ENCODE measurements at regions not wholly inside any gene's neighbourhood (a gene's known extent, or its start where the extent isn't known, plus 50 kb on each side); places are given as distances from the start of the nearest gene placed in this dataset.
"Not testable (repeated sequence)": the region's sequence is repeated elsewhere in the genome, so short reads cannot be mapped to it uniquely, and the experiment has no call there.

DNA sequence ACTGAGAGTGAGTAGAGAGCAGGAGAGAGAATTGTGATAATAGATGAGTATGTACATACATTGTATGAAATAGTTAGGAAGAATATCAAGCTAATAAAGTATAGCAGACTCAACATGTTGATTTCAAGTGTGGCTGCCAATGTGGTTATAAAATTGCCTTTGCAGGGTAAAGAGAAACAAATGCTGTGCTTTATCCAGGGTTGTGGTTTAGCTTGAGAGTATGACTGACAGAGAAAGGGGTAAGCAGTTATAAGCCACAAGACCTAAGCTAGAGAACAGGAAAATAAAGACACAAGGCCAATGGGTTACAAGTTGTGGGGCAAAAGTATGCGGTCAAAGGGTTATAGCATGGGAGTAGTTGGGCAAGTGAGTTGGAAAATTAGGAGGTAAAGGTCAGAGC, 1217.5 kb downstream of the DIAPH3 start:
- DNase-seq = no peak

DNA sequence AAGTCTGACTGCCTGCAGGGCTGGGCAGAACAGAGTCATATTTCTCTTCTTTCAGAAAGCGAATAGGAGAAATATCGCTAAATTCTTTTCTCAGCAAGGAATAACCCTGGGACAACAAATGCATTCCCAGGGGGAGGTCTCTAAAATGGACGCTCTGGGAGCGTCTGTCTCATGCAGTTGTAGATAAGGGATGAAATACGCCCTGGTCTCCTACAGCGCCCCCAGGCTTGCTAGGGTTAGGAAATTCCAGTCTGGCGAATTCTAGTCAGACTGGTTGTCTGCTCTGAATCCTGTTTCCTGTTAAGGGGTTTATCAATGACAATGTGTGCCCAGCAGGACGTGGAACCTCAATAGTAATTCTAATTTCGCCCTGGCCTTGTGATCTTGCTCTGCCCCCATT, 1214.1 kb downstream of the DIAPH3 start:
- DNase-seq = no peak

DNA sequence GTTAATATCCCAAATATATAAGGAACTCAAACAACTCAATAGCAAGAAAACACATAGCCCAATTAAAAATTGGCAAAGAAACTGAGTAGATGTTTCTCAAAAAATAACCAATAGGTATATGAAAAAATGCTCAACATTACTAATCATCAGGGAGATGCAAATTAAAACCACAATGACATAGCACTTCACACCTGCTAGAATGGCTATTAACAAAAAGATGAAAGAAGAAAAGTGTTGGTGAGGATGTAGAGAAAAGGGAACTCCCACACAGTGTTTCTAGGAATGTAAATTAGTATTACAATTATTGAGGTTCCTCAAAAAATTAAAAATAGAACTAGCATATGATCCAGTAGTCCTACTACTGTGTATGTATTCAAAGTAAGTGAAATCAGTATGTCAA, 1212.8 kb downstream of the DIAPH3 start:
- no peak for DNase-seq

DNA sequence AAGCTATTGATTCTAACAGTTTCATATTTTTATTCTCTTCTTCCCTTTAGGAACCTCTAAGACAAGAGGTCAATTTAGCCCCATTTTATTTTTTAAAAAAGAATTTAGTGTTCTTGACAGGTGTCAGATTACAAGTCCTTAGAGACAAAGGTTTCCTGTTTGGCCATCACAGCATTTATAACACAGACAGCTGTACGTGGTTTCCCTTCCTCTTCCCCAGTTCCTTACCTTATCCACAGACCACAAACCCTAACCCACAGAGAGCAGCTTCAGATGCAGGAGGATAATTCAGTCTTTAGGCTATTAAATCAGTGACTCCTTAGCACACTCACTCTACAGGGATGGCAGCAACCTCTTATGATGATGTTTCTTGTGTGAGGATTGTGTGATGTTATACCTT, 1210.1 kb downstream of the DIAPH3 start:
- DNase-seq = no peak

DNA sequence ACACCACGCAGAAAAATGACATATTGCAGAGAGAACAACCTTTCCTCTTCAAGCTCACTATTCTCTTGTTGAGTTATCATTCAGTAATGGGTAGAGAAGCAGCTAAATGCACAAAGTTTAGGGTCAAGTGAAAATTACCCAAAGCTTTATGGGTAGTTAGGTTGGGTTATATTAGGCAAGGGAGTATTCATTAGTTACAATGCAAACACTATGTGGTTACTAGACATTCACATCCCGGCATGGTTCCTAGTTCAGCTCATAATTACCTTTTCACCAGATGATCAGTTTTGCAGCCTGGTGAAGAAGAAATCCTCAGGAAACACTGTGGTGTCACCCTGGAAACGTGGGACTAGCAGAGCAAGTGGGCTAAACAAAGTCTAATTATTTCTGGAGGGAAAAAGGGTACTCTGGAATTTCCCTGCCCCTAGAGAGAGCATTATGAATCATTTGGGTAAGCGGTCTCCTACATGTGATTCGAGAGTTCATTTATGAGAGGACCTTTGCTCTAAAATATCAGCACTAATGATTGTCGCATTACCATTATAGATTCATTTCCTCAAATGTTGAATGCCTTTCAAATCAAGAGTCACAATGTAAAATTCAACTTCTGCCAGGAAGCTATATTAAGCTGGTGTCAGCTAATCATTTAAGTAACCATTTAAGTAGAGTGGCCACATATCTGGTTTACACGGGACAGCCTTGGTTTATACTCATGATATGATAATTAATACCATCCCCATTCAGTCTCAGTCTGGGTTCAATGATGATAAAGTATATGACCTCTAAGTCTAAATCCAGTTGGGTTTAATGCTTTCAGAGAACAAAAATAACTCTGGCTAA, 1208.0 kb downstream of the DIAPH3 start:
- no peak for DNase-seq

DNA sequence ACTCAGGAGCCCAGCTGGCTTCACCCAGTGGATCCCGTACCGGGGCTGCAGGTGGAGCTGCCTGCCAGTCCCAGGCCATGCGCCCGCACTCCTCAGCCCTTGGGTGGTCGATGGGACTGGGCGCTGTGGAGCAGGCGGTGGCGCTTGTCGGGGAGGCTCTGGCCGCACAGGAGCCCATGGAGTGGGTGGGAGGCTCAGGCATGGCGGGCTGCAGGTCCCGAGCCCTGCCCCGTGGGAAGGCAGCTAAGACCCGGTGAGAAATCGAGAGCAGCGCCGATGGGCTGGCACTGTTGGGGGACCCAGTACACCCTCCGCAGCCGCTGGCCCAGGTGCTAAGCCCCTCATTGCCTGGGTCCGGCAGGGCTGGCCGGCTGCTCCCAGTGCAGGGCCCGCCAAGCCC, 1205.6 kb downstream of the DIAPH3 start:
- not testable (repeated sequence) for DNase-seq

DNA sequence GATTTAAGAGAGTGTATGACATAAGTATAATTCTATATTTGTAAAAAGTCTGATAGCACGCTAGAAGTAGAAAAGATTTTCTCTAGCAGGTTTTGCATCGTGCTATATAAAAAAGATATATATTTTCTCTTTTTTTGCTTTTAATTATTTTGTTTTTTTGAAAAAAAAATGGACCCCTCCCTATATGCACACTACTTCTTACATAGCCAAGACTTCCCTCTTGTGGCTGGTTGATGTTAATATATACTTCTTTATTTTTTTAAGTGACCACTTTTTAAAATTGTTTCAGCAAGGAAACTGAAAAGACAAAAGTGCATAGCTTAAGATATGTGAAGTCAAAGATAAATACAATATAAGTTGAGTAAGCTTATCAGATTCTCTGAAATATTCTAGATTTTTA, 1202.8 kb downstream of the DIAPH3 start:
- peak; percentile 17 for DNase-seq

DNA sequence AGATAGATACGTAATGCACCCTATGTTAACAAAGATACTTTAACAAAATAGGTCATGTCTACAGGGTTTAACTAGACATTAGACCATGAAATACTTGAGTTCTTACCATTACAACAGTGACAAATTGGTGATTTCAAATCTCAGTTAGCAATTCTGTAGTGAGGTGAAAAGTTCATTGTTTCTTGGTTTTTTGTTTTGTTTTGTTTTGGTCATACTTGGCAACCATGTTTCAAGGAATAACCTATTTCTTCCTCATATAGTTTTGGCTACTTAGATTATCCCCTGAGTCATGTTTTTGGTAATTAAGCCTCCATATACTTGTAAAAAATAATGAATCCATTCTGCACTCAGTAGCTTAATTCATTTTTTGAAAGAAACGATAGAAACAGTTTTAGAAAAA, 1200.4 kb downstream of the DIAPH3 start:
- no peak for DNase-seq

DNA sequence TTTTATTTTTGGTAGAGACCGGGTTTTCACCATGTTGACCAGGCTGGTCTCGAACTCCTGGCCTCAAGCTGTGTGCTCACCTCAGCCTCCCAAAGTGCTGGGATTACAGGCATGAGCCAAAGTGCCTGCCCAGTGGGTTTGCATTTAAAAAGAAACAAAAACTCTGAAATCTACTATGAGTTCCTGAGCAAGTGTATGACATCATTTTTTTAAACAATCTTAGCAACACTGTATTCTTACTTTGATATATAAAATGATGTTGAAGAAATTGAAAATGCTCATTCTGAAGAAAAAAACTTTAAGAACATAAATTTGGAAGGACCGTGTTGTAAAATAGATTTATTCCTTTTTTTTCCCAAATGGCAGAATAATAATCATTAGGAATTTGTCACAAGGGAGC, 1199.7 kb downstream of the DIAPH3 start:
- DNase-seq = no peak

DNA sequence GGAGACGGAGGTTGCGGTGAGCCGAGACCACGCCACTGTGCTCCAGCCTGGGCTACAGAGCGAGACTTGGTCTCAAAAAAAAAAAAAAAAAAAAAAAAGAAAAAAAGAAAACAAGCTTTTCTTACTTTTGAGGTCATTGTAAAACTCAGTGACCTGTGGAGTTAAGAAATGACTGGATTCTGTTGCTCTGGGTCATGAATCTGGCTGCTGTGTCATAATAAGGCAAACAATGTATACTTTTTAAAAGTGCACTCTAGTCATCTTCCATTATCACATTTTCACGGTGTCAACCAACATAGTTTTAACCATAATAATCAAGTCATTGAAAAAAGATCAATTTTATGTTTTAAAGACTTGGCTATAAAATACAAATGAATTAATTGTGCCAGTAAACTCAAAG, 1186.6 kb downstream of the DIAPH3 start:
- DNase-seq = no peak

DNA sequence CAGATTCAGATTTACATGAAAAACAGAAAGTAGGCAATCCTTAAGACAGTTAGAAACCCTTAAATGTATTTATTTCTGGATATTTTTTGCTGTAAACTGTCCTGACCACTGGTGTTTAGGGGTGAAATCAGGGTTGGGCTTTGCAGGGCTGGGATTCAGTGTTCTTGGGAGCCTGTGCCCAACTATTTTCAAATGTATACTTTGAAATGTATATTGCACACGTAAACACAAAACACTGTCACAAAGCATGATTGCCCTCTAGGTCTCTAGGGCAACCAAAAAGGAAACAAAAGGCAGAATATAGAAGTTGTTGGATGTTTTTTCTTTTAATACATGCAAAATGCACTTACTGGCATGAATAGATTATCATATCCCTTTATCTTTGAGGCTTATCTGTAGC, 1185.4 kb downstream of the DIAPH3 start:
- no peak for DNase-seq

DNA sequence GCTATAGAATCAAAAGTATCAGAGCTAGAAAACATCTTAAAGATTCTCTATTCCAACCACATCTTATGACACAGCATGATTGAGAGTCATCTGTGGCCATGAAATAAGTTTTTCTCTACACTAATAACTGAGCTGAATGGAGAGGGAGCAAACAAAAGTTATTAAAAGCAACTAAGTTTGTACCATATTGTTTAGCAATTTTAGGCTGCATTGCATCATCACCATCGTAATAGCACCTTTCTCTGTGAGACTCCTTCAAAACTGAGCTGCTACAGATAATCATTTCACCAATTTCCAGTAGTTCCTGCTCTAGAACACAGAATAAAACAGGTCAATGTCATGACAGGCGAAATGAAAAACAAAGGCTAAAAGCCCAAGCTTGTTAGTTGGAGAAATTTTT, 1183.9 kb downstream of the DIAPH3 start:
- DNase-seq = no peak

DNA sequence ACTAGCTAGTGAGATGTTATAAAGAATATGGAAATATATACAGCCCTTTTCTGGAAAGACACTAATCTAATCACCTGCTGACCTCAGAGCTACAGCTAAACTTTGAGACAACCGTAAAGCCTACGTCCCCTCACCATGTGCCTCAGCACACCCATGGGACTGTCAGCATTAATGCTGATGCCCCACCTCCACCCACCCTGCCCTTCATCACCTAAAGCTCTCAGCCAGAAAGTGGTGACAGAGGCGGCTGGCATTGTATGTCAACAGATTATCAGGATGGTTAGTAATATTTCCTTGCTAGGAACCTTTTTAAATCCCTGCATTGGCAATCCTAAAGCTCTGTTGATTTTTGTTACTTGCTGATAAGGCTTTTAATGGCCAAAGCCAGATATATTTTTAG, 1177.9 kb downstream of the DIAPH3 start:
- DNase-seq = no peak

DNA sequence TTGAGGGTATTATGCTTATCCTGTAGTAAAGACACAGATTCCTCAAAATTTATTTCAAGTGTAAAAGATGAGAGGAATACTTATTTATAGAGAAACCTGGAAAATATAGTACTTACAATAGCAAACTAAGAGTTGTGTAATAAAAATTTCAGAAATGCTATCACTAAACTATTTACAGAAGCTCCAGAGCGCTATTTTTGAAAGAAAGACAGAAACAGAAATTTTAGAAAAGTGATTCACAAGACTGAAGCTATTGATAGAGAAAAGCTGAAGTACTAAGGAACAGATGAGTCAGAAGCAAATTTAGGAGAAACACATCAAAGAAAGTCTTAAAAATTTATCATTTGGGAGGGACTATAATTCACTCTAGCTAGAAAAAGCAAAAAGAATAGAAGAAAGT, 1174.2 kb downstream of the DIAPH3 start:
- DNase-seq = no peak

DNA sequence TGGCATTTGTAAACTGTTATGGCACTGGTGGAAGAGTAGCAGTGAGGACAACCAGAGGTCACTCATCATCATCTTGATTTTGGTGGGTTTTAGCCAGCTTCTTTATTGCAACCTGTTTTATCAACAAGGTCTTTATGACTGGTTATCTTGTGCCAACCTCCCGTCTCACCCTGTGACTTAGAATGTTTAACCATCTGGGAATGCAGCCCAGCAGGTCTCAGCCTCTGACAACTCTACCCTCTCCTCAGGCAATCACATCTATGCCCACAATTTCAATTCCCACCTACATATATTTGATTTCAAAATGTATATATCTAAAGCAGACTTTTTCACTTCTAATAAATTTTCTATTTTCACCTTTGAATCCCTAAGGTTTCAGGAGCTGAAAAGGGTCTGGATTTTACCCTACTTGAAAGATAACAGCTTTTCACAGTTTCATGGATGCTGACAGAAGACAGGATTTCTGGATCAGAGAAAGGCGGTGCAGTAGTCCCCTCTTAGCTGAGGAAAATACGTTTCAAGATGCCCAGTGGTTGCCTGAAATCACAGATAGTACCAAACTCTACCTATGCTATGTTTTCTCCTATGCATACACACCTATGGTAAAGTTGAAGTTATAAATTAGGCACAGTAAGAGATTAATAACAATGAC, 1171.8 kb downstream of the DIAPH3 start:
- no peak for DNase-seq

DNA sequence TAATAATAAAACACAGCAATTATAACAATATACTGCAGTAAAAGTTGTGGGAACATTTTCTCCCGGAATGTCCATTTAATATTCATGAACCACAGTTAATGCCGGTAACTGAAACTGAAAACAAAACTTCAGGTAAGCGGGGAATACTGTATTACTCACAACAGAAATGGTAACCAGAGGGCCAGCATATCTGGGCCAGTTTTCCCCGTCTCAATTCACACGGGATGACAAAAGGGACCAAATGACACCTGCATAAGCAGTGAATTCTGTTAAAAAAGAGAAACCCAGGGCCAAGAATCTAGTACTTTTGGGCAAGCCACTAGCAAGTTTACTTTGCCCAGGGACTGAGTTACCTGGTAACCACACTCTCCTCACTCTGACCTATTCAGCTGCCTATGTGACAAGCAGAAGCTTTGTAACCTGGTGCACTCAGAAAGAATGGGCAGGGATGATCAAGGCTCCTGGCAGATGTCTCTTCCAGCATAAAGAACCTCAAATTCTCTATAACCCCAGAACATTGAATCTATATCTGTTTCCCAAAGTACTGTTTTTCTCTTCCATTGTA, 1171.2 kb downstream of the DIAPH3 start:
- DNase-seq = no peak

DNA sequence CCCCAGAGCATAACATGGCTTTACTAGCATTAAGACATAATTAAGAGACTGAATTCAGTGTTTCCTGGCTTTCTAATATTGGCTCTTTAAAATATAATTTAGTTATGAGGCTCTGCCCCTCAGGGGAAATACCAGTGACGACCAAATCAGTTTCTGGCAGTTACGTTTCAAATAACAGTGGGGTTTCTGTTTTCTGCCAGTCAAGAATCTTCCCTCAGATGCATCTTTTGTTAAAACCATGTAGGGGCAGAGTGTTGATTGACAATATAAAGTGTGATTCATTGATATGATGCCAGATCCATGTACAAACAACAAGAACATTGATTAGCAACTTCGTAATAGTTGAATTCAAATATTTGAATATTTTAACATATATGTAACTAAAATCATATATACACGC, 1169.7 kb downstream of the DIAPH3 start:
- DNase-seq = no peak

DNA sequence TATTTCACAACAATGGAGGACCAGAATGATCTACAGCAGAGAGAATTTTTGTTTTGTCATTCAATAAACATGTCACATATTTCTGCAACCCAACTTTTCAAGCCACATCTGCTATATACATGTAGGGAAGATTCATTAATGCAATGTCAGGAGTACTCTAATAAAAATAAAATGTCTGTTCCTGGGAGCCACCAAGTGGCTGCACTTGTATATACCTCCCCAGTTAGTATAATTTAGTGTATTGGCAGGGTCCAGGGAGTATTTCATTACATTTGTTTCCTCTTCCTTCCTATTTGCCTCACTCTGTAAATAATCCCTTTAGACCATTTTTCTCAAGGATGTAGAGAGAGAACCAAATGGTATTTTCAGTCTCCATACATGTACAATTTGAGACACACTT, 1169.0 kb downstream of the DIAPH3 start:
- DNase-seq = no peak

DNA sequence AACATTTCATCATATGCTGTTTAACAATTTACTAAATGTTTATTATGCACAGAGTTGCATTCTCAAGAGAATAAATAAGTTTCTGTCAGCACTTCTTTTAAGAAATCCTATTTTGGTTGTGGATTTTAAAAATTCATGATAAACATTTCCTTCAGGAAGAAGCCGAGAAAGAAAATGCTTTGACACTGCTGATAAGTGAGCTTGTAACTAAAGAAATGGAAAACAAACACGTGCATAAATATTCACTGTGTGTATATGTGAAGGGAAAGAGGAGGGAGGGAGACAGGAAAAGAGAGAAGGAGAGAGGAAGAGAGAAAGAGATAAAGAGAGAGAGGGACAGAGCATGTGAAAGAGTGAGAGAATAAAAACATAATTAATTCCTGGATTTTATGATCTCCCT, 1165.0 kb downstream of the DIAPH3 start:
- DNase-seq = no peak

DNA sequence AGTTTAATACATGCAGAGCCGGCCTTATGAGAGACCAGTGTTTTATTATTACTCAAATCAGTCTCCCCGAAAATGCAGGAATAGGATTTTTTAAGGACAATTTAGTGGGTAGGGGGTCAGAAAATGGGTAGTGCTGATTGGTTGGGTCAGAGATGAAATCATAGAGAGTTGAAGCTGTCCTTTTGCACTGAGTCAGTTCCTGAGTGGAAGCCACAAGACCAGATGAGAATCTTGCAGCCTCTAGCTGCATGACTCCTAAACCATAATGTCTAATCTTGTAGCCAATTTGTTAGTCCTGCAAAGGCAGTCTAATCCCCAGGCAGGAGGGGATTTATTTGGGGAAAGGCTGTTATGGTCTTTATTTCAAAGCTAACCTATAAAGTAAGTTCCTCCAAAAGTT, 1163.9 kb downstream of the DIAPH3 start:
- no peak for DNase-seq

DNA sequence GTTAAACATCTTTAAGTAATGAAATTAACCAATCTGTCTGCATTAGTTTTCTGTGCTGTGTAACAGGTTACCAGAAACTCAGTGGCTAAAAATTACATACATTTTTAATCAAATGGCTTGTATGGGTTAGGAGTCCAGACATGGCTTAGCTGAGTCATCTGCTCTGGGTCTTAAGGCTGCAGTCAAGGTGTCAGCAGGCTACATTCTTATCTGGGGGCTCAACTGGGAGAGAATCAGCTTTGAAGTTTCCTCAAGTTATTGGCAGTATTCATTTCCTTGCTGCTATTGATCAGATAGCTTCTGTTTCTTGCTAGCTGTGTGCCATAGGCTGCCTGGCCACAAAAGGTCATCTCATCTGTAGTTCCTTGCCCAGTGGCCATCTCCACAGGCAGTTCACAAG, 1163.0 kb downstream of the DIAPH3 start:
- DNase-seq = no peak

DNA sequence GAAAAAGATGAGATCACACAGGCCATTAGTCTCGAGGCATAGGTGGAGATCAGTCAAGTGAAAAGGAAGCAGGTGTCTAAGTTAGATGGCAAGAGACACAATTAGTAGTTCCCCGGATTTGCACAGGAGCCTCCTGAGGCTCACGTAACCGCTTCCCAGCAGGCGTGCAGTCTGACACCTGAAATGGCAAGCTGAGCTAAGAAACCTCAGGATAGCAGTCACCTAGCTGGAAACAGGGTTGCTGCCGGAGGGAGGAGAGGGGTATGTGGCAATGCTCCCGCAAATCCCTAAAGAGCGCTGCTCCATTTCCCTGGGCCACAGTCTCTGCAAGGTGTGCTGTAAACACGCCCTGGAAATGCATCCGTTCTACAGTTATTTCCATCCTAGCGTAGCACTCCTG, 1151.0 kb downstream of the DIAPH3 start:
- DNase-seq = no peak

DNA sequence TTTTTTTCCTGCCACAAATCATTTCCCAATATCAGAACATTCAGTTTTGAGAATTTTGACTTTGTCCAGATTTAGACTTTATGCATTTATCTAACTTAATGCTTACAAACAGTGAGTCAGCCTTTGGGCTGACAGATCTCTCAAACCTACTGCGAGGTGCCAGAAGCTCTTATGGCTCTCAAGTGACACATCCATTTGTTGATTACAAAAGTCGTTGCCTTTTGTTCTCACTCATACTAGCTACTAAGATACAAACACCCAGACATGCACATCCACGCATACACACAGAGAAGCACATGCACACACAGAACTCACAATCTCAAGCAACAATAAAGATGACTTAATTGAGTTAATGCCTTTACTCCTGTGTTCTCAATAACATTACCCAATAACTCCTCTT, 1147.5 kb downstream of the DIAPH3 start:
- no peak for DNase-seq

DNA sequence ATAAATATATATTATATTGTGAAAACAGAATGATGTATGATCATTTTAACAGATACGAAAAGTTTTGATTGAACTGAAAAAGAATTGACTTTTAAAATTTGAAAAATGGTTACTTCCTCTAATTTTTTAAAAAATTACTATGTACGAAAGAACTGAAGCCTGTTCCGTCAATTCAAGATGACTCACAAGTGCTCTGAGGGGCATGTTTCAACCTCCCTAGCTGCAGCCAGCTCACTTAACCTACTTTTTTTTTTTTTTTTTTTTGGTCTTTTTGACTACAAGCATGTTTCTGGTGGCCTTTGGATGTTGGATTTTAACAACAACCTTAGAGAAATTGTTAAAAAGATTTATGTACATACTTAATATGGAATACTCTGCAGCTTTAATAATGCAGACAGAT, 1139.3 kb downstream of the DIAPH3 start:
- DNase-seq = no peak

DNA sequence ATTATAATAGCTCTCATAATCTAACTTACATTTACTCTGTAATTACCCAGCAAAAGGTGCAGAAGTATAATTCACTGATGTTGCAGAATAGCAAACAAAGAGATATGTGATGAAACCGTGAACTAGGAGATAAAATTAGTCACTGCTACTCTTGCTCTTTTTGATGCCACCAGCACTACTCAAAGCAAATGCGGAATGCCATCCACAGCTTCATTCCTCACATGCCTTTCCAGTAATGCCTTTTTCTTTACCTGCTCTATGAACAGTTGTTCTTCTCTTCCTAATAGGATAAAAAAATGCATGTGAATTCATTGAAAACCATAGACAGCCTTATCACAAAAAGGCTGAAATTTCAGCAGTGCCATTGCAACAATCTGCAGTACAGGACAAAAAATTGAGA, 1129.5 kb downstream of the DIAPH3 start:
- no peak for DNase-seq

Measured in NCI-H526 treated with DMSO at 0.1 percent for 48 hours (cell line).